ENCODE measurements at regions not wholly inside any gene's neighbourhood (a gene's known extent, or its start where the extent isn't known, plus 50 kb on each side); places are given as distances from the start of the nearest gene placed in this dataset.

- no peak overlapping the region for H3K4me3 ChIP-seq (ENCODE audit: low read length)
- no peak for TF ChIP-seq CTCF (IDR thresholded peaks at IDR 0.05; ENCODE audit: insufficient read depth, low read depth, low read length, missing control alignments)
- no peak for DNase-seq (ENCODE audit: low read depth)
Observed at GRCh38 chr3:65093641-65094040, 405.8 kb upstream of the ADAMTS9 start.

- no peak overlapping the region for H3K4me3 ChIP-seq (ENCODE audit: low read length)
- DNase-seq (ENCODE audit: low read depth), result no peak
- TF ChIP-seq CTCF (IDR thresholded peaks at IDR 0.05; ENCODE audit: insufficient read depth, low read depth, low read length, missing control alignments), result no peak
Observed at GRCh38 chr3:65091565-65091964, 403.8 kb upstream of the ADAMTS9 start.

DNA sequence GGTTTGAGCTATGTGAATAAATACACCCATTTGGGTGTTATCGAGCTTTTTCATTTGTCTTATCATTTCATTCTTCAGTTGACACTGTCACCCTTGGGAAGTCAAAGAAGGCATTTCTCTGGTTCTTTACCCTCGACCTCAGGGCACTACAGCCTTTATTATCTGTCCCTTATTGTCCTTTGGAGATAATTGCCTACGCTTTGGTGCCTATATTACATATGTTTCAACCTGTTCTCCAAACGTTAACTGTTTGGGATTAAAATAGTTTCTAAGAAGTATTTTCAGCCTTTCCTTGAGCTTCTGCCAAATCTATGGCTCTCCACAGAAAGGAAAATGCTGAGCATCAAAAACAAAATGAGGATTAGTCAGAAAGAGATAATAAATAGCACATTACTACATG is 395.4 kb upstream of the ADAMTS9 start:
- H3K4me3 ChIP-seq (ENCODE audit: low read length), result no peak overlapping the region
- no peak for DNase-seq (ENCODE audit: low read depth)
- TF ChIP-seq CTCF (IDR thresholded peaks at IDR 0.05; ENCODE audit: insufficient read depth, low read depth, low read length, missing control alignments), result no peak

- H3K4me3 ChIP-seq (ENCODE audit: low read length), result no peak overlapping the region
- no peak for TF ChIP-seq CTCF (IDR thresholded peaks at IDR 0.05; ENCODE audit: insufficient read depth, low read depth, low read length, missing control alignments)
- DNase-seq (ENCODE audit: low read depth), result no peak
Observed at GRCh38 chr3:65081536-65081935, 393.7 kb upstream of the ADAMTS9 start.

DNA sequence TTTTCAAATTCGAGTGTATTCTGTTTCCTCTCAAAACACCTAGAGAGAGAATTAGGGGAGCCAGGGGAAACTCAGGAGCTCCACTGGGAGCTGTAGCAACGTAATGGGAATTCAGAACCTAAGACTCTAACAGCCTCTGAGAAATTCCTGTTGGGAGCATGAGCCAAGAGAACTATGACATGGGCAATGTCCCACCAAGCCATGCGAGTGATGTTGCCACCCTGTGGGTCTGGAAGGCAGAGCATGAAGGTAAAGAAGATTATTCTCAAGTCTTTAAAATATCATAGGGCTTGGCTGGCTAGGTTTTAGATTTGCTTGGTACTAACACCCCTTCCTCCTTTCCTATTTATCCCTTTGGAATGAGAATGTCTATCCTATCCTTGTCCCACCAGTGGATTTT is 392.6 kb upstream of the ADAMTS9 start:
- TF ChIP-seq CTCF (IDR thresholded peaks at IDR 0.05; ENCODE audit: insufficient read depth, low read depth, low read length, missing control alignments), result no peak
- H3K4me3 ChIP-seq (ENCODE audit: low read length), result no peak overlapping the region
- no peak for DNase-seq (ENCODE audit: low read depth)

- no peak overlapping the region for H3K4me3 ChIP-seq (ENCODE audit: low read length)
- no peak for DNase-seq (ENCODE audit: low read depth)
- TF ChIP-seq CTCF (IDR thresholded peaks at IDR 0.05; ENCODE audit: insufficient read depth, low read depth, low read length, missing control alignments), result no peak
Observed at GRCh38 chr3:65079560-65079959, 391.8 kb upstream of the ADAMTS9 start.

DNA sequence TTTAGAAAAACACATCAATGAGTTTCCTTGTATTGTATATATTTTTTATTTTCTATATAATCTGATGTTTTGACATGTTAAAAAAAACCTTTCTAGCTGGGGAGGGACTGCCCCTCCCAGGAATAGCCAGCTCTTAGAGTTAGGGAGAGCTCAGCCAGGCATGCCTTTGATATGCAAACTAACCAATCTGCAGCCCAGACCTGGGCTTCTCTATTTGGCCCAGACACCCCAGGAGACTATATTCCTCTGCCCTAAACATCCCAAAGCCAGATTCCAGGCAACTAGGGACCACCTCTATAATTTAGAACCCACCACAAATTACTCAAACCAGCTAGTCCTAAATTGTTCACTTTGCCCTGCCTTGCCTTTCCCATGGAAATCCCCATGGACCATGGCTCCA is 390.9 kb upstream of the ADAMTS9 start:
- DNase-seq (ENCODE audit: low read depth), result no peak
- TF ChIP-seq CTCF (IDR thresholded peaks at IDR 0.05; ENCODE audit: insufficient read depth, low read depth, low read length, missing control alignments), result no peak
- no peak overlapping the region for H3K4me3 ChIP-seq (ENCODE audit: low read length)
